ENCODE measurements at regions not wholly inside any gene's neighbourhood (a gene's known extent, or its start where the extent isn't known, plus 50 kb on each side); places are given as distances from the start of the nearest gene placed in this dataset.
"Not testable (repeated sequence)": the region's sequence is repeated elsewhere in the genome, so short reads cannot be mapped to it uniquely, and the experiment has no call there.

DNA sequence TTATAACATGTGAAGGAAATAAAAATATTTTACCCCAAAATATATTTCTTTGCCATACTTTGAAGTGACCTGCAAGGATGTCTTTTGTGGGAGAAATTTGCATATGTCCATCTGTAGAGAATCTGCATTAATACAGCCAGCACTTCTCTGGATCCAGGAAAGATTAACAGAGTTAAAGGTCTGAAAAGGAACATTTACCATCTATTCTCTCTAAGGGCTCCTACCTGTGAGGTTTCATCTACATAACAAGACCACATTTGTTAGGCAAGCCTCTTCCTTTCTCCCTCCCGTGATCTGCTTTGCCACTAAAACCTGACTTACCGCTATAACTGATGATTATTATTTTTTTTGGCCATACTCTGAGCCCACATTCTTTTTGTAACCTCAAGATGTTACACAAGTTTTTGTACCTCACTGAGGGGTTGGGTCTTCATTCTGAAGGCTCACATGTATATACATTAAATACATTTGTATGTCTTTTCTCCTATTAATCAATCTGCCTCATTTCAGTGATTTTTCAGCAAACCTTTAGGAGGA is 129.4 kb downstream of the AKR1D1 start:
- intact Hi-C loops (cut with DNase I) = no loop called here
- no peaks in the 10 kb centered on the region for H3K9me3 ChIP-seq
- TF ChIP-seq POLR2A (IDR thresholded peaks at IDR 0.05) = no peak
- TF ChIP-seq, protein P1, sequence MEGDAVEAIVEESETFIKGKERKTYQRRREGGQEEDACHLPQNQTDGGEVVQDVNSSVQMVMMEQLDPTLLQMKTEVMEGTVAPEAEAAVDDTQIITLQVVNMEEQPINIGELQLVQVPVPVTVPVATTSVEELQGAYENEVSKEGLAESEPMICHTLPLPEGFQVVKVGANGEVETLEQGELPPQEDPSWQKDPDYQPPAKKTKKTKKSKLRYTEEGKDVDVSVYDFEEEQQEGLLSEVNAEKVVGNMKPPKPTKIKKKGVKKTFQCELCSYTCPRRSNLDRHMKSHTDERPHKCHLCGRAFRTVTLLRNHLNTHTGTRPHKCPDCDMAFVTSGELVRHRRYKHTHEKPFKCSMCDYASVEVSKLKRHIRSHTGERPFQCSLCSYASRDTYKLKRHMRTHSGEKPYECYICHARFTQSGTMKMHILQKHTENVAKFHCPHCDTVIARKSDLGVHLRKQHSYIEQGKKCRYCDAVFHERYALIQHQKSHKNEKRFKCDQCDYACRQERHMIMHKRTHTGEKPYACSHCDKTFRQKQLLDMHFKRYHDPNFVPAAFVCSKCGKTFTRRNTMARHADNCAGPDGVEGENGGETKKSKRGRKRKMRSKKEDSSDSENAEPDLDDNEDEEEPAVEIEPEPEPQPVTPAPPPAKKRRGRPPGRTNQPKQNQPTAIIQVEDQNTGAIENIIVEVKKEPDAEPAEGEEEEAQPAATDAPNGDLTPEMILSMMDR (IDR thresholded peaks at IDR 0.05) = no peak
- TF ChIP-seq POLR2AphosphoS5 (IDR thresholded peaks at IDR 0.05) = no peak

DNA sequence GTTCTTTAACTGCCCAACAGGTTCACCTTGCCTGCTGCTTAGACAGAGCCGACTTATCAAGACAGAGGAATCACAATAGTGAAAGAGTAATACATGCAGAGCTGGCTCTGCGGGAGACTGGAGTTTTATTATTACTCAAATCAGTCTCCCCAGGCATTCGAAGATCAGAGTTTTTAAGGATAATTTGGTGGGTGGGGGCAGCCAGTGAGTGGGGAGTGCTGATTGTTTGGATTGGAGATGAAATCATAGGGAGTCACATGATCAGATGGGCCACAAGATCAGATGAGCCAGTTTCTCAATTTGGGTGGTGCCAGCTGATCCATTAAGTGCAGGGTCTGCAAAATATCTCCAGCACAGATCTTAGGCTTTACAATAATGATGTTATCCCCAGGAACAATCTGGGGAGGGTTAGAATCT is 131.3 kb downstream of the AKR1D1 start:
- H3K4me3 ChIP-seq = no peak overlapping the region
- H3K4me1 ChIP-seq (replicated peaks) = no peaks in the 10 kb centered on the region
- H3K36me3 ChIP-seq = no peaks in the 10 kb centered on the region
- DNase-seq (ENCODE audit: low spot score) = no peak
- intact Hi-C loops (cut with DNase I) = no loop called here
- 56% methylated on average over 3 of the region's 3 CpGs for WGBS
- no peaks in the 10 kb centered on the region for H3K9me3 ChIP-seq
- H3K27me3 ChIP-seq (replicated peaks; ENCODE audit: insufficient read depth) = no peaks in the 10 kb centered on the region
- TF ChIP-seq POLR2AphosphoS5 (IDR thresholded peaks at IDR 0.05) = no peak
- no peak for TF ChIP-seq POLR2A (IDR thresholded peaks at IDR 0.05)
- H3K27ac ChIP-seq = no peak overlapping the region

More for the DNA sequence above, 129.4 kb downstream of the AKR1D1 start:
- no peak overlapping the region for H3K27ac ChIP-seq
- DNase-seq (ENCODE audit: low spot score) = no peak
- H3K4me3 ChIP-seq = no peak overlapping the region
- 51% methylated on average over 2 of the region's 2 CpGs for WGBS
- H3K36me3 ChIP-seq = no peaks in the 10 kb centered on the region
- H3K4me1 ChIP-seq (replicated peaks) = no peaks in the 10 kb centered on the region
- no peaks in the 10 kb centered on the region for H3K27me3 ChIP-seq (replicated peaks; ENCODE audit: insufficient read depth)

DNA sequence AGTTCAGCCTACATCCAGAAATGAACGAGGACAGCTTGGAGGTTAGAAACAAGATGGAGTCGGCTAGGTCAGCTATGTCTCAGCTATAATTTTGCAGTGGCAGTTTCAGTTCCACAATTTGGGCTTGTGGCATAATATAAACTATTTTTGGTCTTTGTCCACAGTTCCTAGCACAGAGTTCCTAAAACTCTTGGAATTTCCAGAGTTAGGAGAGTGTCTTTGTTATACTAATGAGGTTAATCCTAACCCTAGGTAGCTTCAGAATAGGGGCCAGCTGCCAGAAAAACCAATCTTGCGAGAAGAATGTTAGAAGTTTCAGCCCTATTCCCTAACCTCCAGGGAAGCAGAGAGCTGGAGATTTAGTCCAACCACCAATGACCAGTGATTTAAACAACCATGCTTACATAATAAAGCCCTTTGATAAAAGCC is 131.9 kb downstream of the AKR1D1 start:
- no peaks in the 10 kb centered on the region for H3K27me3 ChIP-seq (replicated peaks; ENCODE audit: insufficient read depth)
- no peak overlapping the region for H3K27ac ChIP-seq
- no peak overlapping the region for H3K4me3 ChIP-seq
- H3K4me1 ChIP-seq (replicated peaks) = no peaks in the 10 kb centered on the region
- no peaks in the 10 kb centered on the region for H3K9me3 ChIP-seq
- 66% methylated on average over 3 of the region's 3 CpGs for WGBS
- TF ChIP-seq POLR2AphosphoS5 (IDR thresholded peaks at IDR 0.05) (no peak), POLR2A (IDR thresholded peaks at IDR 0.05) (no peak)
- TF ChIP-seq, protein P1 (IDR thresholded peaks at IDR 0.05) = no peak
- no peaks in the 10 kb centered on the region for H3K36me3 ChIP-seq
- intact Hi-C loops (cut with DNase I) = no loop called here
- DNase-seq (ENCODE audit: low spot score) = no peak

DNA sequence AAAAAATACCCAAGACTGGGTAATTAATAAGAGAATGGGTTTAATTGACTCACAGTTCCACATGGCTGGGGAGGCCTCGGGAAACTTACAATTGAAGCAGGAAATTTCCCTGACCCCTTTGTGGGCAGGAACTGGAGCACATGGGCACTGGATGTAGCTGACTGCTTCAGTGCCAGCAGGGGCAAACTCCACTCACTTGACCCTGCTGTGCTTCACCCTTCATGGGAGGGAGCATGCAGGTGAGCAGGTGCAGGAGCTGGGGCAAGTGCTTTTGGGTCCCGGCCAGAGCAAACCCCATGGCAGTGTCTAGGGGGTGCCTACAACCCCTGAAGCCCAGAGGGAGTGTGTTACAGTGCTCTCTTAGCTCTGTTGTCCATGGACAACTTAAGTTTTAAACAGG is 132.6 kb downstream of the AKR1D1 start:
- H3K27ac ChIP-seq = no peak overlapping the region

DNA sequence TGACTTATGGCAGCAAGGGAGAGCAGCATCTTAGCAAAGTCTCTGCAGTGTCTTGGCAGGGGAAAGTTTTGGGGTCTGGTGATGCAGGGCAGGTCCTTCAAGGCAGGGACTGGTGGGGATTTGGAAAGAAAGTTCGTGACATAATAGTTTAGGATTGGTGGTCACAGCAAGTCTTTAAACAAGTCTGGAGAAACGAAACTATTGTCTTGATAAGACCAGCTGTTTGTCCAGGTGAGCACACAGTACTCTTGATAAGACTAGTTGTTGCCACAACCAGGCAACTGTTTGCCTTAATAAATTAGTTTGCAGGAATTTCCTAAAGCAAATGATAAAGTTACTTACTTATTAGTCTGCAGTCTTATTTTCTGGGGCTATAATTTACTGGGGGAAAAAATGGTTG is 136.1 kb downstream of the AKR1D1 start:
- no peaks in the 10 kb centered on the region for H3K27me3 ChIP-seq (replicated peaks; ENCODE audit: insufficient read depth)
- H3K36me3 ChIP-seq = no peaks in the 10 kb centered on the region
- no peak overlapping the region for H3K27ac ChIP-seq
- no peak for TF ChIP-seq POLR2A (IDR thresholded peaks at IDR 0.05)
- no peak for TF ChIP-seq POLR2AphosphoS5 (IDR thresholded peaks at IDR 0.05)
- TF ChIP-seq, protein P1 (IDR thresholded peaks at IDR 0.05) = no peak
- 37% methylated on average over 2 of the region's 2 CpGs for WGBS
- no peaks in the 10 kb centered on the region for H3K4me1 ChIP-seq (replicated peaks)
- no peak overlapping the region for H3K4me3 ChIP-seq
- no peaks in the 10 kb centered on the region for H3K9me3 ChIP-seq
- intact Hi-C loops (cut with DNase I) = no loop called here
- no peak for DNase-seq (ENCODE audit: low spot score)

More for the DNA sequence above, 132.6 kb downstream of the AKR1D1 start:
- Histone ChIP-seq H3K4me1 (replicated peaks) (no peaks in the 10 kb centered on the region), H3K9me3 (no peaks in the 10 kb centered on the region), H3K4me3 (no peak overlapping the region), H3K36me3 (no peaks in the 10 kb centered on the region), H3K27me3 (replicated peaks; ENCODE audit: insufficient read depth) (no peaks in the 10 kb centered on the region)
- intact Hi-C loops (cut with DNase I) = no loop called here
- no peak for TF ChIP-seq POLR2A (IDR thresholded peaks at IDR 0.05)
- 95% methylated on average over 2 of the region's 2 CpGs for WGBS
- no peak for DNase-seq (ENCODE audit: low spot score)

DNA sequence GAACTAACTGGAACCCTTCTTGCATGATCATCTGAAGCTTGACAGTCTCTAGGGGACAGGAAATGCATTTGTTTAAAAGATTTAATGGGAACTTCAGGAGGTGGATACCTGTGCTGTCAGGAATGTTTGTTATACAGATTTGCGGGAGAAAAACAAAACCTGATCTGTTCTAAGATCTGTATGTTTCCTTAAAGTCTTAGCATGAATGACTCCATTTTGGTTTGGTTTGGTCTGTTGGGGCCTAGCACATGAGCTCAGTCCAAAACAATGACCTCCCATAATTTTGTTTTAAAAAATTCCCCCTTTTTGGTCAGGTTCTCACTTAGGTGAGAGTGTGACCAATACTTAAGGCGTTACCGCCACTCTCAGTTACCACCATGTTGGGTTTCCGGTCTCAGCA is 138.7 kb downstream of the AKR1D1 start:
- Histone ChIP-seq H3K4me1 (replicated peaks) (no peaks in the 10 kb centered on the region), H3K4me3 (no peak overlapping the region), H3K27me3 (replicated peaks; ENCODE audit: insufficient read depth) (no peaks in the 10 kb centered on the region), H3K9me3 (no peaks in the 10 kb centered on the region), H3K27ac (no peak overlapping the region), H3K36me3 (no peaks in the 10 kb centered on the region)
- 92% methylated on average over 4 of the region's 4 CpGs for WGBS
- TF ChIP-seq POLR2A (IDR thresholded peaks at IDR 0.05) (no peak), POLR2AphosphoS5 (IDR thresholded peaks at IDR 0.05) (no peak)
- TF ChIP-seq, protein P1 (IDR thresholded peaks at IDR 0.05) = no peak
- intact Hi-C loops (cut with DNase I) = no loop called here
- DNase-seq (ENCODE audit: low spot score) = no peak

DNA sequence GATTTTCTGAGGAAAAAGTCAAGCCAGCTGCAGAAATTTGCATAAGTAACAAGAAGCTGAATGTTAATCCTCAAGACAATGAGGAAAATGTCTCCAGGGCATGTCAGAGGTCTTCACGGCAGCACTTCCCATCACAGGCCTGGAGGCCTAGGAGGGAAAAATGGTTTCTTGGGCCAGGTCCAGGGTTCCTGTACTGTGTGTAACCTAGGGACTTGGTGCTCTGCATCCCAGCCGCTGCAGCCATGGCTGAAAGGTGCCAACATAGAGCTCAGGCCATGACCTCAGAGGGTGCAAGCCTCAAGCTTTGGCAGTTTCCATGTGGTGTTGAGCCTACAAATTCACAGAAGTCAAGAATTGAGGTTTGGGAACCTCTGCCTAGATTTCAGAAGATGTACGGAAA is 144.1 kb downstream of the AKR1D1 start:
- intact Hi-C loops (cut with DNase I) = not testable (repeated sequence)

DNA sequence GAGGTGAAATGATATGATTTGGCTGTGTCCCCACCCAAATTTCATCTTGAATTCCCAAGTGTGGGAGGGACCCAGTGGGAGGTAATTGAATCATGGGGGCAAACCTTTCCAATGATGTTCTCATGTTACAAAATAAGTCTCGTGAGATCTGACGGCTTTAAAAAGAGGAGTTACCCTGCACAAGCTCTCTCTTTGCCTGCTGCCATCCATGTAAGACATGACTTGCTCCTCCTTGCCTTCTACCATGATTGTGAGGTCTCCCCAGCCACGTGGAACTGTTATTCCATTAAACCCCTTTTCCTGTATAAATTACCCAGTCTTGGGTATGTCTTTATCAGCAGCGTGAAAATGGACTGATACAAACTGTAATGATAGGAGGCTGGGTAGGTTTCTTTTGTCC is 145.1 kb downstream of the AKR1D1 start:
- H3K27me3 ChIP-seq (replicated peaks; ENCODE audit: insufficient read depth); H3K4me3 ChIP-seq; intact Hi-C loops (cut with DNase I); H3K36me3 ChIP-seq; H3K9me3 ChIP-seq; H3K4me1 ChIP-seq (replicated peaks); DNase-seq (ENCODE audit: low spot score); H3K27ac ChIP-seq: not testable (repeated sequence)
- 78% methylated on average over 4 of the region's 4 CpGs for WGBS

More for the DNA sequence above, 144.1 kb downstream of the AKR1D1 start:
- not testable (repeated sequence) for H3K27ac ChIP-seq; H3K27me3 ChIP-seq (replicated peaks; ENCODE audit: insufficient read depth); DNase-seq (ENCODE audit: low spot score); H3K4me1 ChIP-seq (replicated peaks); H3K9me3 ChIP-seq; H3K36me3 ChIP-seq; H3K4me3 ChIP-seq
- 94% methylated on average over 3 of the region's 3 CpGs for WGBS
